Cardiac muscle cell (in vitro differentiated cells and primary cell): ENCODE measurements at regions not wholly inside any gene's neighbourhood (a gene's known extent, or its start where the extent isn't known, plus 50 kb on each side); places are given as distances from the start of the nearest gene placed in this dataset.

Experiments used
- DNase-seq, 2 donors: peaks; one replicate each; pipeline versions ENCODE4 v3.0.0 to v3.0.0-alpha.2; 2010 to 2017; ENCODE audit warnings: low read depth in 1 of 2, low spot score in 1 of 2
- H3K27ac ChIP-seq: fragments of 200-600 bp; sonication (generic); 2 replicates; pipeline ENCODE4 v1.5.1; 2016
- H3K27me3 ChIP-seq: fragments of 200-600 bp; sonication (generic); 2 replicates; pipeline ENCODE4 v1.6.0; 2016; ENCODE audit warnings: control low read depth
- H3K36me3 ChIP-seq: fragments of 200-600 bp; sonication (generic); 2 replicates; pipeline ENCODE4 v1.5.1; 2016; ENCODE audit warnings: control low read depth
- H3K4me1 ChIP-seq: fragments of 200-600 bp; sonication (generic); 2 replicates; pipeline ENCODE4 v1.8.1; 2017; ENCODE audit warnings: low read depth, mild to moderate bottlenecking, mixed run types
- H3K4me3 ChIP-seq: fragments of 200-600 bp; sonication (generic); 2 replicates; pipeline ENCODE4 v1.5.1; 2016; ENCODE audit warnings: mild to moderate bottlenecking
- H3K9me3 ChIP-seq: fragments of 200-600 bp; sonication (generic); 2 replicates; pipeline ENCODE4 v1.5.1; 2017; ENCODE audit warnings: low read depth, mild to moderate bottlenecking, control low read depth
- CTCF ChIP-seq: IDR thresholded peaks from 2 replicates; pipeline ENCODE4 v1.5.1; 2012; ENCODE audit warnings: low read depth, mild to moderate bottlenecking, low read length

DNA sequence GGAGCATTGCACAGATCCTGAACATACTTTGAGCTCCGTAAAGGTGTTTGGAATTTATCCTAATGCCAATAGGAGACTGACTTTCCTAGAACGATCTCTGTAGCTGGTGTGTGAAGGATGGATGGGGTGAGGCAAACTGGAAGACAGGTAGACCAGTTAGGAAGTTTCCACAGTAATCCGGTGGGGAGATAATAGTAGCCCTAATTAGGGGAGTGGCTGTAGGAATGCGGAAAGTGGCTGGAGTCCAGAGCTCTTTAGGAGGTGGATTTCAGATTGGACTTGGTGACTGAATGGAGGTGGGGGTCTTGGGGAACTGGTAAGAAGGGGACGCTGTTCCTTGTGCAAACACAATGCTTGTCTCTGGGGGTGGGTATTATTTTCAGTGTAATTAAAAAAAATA lies 146.3 kb downstream of the SOX4 start:
- Histone ChIP-seq H3K4me3 (no peak overlapping the region), H3K9me3 (no peaks in the 10 kb centered on the region), H3K36me3 (no peaks in the 10 kb centered on the region), H3K4me1 (peaks cover 30% of the 10 kb centered on the region), H3K27me3 (no peaks in the 10 kb centered on the region), H3K27ac (no peak overlapping the region)
- no peak for DNase-seq
- TF ChIP-seq CTCF: no peak

DNA sequence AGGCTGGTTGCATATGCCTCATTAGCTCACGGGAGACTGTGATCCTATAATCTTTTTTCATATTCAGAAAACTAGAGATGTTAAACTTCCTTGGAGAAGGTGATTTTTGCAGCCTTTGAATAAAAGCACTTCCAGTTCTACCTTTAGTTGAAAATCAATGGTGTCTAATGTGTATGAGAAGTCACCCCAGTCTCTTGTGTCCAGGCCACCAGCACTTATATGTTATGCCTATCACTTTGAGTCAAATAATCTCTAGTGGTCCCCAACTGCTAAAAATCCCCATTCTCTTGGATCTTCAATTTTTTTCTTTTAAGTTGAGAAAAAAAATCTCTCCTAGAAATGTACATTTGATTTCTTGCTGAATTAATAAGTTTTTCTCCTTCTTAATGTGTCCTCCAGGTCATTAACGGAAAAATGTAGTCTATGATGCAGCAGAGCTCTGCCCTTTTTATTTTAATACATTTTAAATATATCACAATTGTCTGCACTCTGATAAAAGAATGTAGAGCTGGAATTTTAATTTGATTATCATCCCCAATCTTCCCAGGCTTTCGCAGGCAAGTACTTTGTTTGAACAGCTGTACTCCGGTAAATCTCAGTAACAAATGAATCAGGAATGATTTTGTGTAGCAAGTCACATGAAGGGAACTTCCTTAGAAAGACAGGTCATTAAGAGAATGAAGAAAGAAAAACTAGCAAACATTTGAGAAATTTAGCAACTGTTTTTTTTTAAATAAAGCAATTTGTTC lies 147.0 kb downstream of the SOX4 start:
- Histone ChIP-seq H3K9me3 (no peaks in the 10 kb centered on the region), H3K36me3 (no peaks in the 10 kb centered on the region), H3K4me3 (no peak overlapping the region), H3K27ac (no peak overlapping the region), H3K4me1 (peaks cover 30% of the 10 kb centered on the region), H3K27me3 (no peaks in the 10 kb centered on the region)
- peak in 1 of 2 donors; percentile 46 for DNase-seq
- no peak for TF ChIP-seq CTCF

GRCh38 chr6:21741221-21742109 lies 147.9 kb downstream of the SOX4 start:
- TF ChIP-seq CTCF: no peak
- peaks cover 30% of the 10 kb centered on the region for H3K4me1 ChIP-seq
- no peak overlapping the region for H3K4me3 ChIP-seq
- DNase-seq: no peak
- H3K9me3 ChIP-seq: no peaks in the 10 kb centered on the region
- H3K27me3 ChIP-seq: no peaks in the 10 kb centered on the region
- H3K36me3 ChIP-seq: no peaks in the 10 kb centered on the region
- H3K27ac ChIP-seq: no peak overlapping the region

- no peak overlapping the region for H3K4me3 ChIP-seq
- H3K4me1 ChIP-seq: peaks cover 30% of the 10 kb centered on the region
- no peak overlapping the region for H3K27ac ChIP-seq
- peak in 1 of 2 donors; percentile 74 for DNase-seq
- H3K36me3 ChIP-seq: no peaks in the 10 kb centered on the region
- H3K9me3 ChIP-seq: no peaks in the 10 kb centered on the region
- no peak for TF ChIP-seq CTCF
- no peaks in the 10 kb centered on the region for H3K27me3 ChIP-seq
Observed at GRCh38 chr6:21742238-21742660, 148.7 kb downstream of the SOX4 start.

- TF ChIP-seq CTCF: no peak
- H3K4me1 ChIP-seq: peaks cover 46% of the 10 kb centered on the region
- no peak overlapping the region for H3K27ac ChIP-seq
- no peaks in the 10 kb centered on the region for H3K9me3 ChIP-seq
- DNase-seq: no peak
- no peak overlapping the region for H3K4me3 ChIP-seq
- H3K36me3 ChIP-seq: no peaks in the 10 kb centered on the region
- H3K27me3 ChIP-seq: no peaks in the 10 kb centered on the region
Observed at GRCh38 chr6:21744331-21744730, 150.8 kb downstream of the SOX4 start.
